ENCODE measurements at regions not wholly inside any gene's neighbourhood (a gene's known extent, or its start where the extent isn't known, plus 50 kb on each side); places are given as distances from the start of the nearest gene placed in this dataset.

GRCh38 chr18:59062643-59063006, 77.1 kb upstream of the SEC11C start:
- TF ChIP-seq POU6F1 (CRISPR knock-in tag; IDR thresholded peaks at IDR 0.05; ENCODE audit: borderline replicate concordance, low read depth): no peak
- no peak for TF ChIP-seq SNAI2 (CRISPR knock-in tag; IDR thresholded peaks at IDR 0.05)
- TF ChIP-seq ZNF565 (CRISPR knock-in tag; conservative IDR thresholded peaks at IDR 0.05; ENCODE audit: low read depth): no peak
- TF ChIP-seq RARB (CRISPR knock-in tag; IDR thresholded peaks at IDR 0.05): no peak
- no peak for TF ChIP-seq PPARA (CRISPR knock-in tag; IDR thresholded peaks at IDR 0.05; ENCODE audit: borderline replicate concordance)
- TF ChIP-seq ZNF70 (CRISPR knock-in tag; IDR thresholded peaks at IDR 0.05): no peak
- no peak for TF ChIP-seq TOX (CRISPR knock-in tag; IDR thresholded peaks at IDR 0.05; ENCODE audit: borderline replicate concordance)
- no peak for TF ChIP-seq ZFP30 (CRISPR knock-in tag; IDR thresholded peaks at IDR 0.05)
- TF ChIP-seq BACH2 (CRISPR knock-in tag; IDR thresholded peaks at IDR 0.05; ENCODE audit: borderline replicate concordance): no peak
- no peak for TF ChIP-seq ZC3H10 (CRISPR knock-in tag; IDR thresholded peaks at IDR 0.05)
- no peak for TF ChIP-seq ESRRG (CRISPR knock-in tag; IDR thresholded peaks at IDR 0.05)
- no peak for TF ChIP-seq CREB5 (CRISPR knock-in tag; IDR thresholded peaks at IDR 0.05; ENCODE audit: low read depth)
- TF ChIP-seq ZFP3 (CRISPR knock-in tag; IDR thresholded peaks at IDR 0.05): no peak
- TF ChIP-seq CSRNP3 (CRISPR knock-in tag; IDR thresholded peaks at IDR 0.05): no peak

Measured in SK-N-SH treated with all-trans-retinoic acid at 6 μM for 48 hours (cell line).